PC-9 (cell line): ENCODE measurements at regions not wholly inside any gene's neighbourhood (a gene's known extent, or its start where the extent isn't known, plus 50 kb on each side); places are given as distances from the start of the nearest gene placed in this dataset.

Experiments used
- BruUV-seq: library from RNA; stranded (reverse); fragments of 400-500 nt; replicated peaks from 2 replicates; lab custom pipeline; 2021; lab: Mats Ljungman, UMichigan
- CTCF ChIA-PET: fragments of 300-600 bp; sonication (Branson Sonifier 250); formaldehyde crosslinking; loops from one replicate; lab custom pipeline; 2022; ENCODE audit warnings: antibody characterized with exemption; lab: Charles Lee
- POLR2A ChIA-PET: fragments of 300-600 bp; sonication (Branson Sonifier 250); formaldehyde crosslinking; loops from one replicate; lab custom pipeline; 2022; ENCODE audit warnings: antibody characterized with exemption; ENCODE audit not compliant: unreplicated experiment; lab: Charles Lee
- DNase-seq, 2 experiments: peaks; one replicate each; pipeline versions ENCODE4 v3.0.0 to v3.0.0-alpha.2; 2015 to 2022; ENCODE audit warnings: mixed read lengths in 1 of 2
- H2AFZ ChIP-seq: fragments of 200-600 bp; sonication (generic); 2 replicates; pipeline ENCODE4 v1.8.1; 2017; ENCODE audit warnings: antibody characterized with exemption
- H3F3A ChIP-seq: fragments of 200-600 bp; sonication (generic); 2 replicates; pipeline ENCODE4 v1.8.1; 2017; ENCODE audit warnings: antibody characterized with exemption, mild to moderate bottlenecking, low read depth; ENCODE audit not compliant: insufficient read depth
- H3K27ac ChIP-seq: fragments of 200-600 bp; sonication (generic); 2 replicates; pipeline ENCODE4 v1.6.1; 2016; ENCODE audit warnings: mixed run types
- H3K27me3 ChIP-seq: fragments of 200-600 bp; sonication (generic); 2 replicates; pipeline ENCODE4 v1.6.1; 2016; ENCODE audit warnings: low read depth, mixed run types; ENCODE audit not compliant: insufficient read depth
- H3K36me3 ChIP-seq: fragments of 200-600 bp; sonication (generic); 2 replicates; pipeline ENCODE4 v1.6.1; 2016; ENCODE audit warnings: low read depth, mixed run types
- H3K4me1 ChIP-seq: fragments of 200-600 bp; sonication (generic); replicated peaks from 2 replicates; pipeline ENCODE4 v1.6.1; 2016; ENCODE audit warnings: mixed run types; ENCODE audit not compliant: insufficient read depth
- H3K4me2 ChIP-seq: fragments of 200-600 bp; sonication (generic); 2 replicates; pipeline ENCODE4 v1.6.1; 2017; ENCODE audit warnings: mixed run types
- H3K4me3 ChIP-seq: fragments of 200-600 bp; sonication (generic); 2 replicates; pipeline ENCODE4 v1.6.1; 2016; ENCODE audit warnings: mixed run types
- H3K79me2 ChIP-seq: fragments of 200-600 bp; sonication (generic); 2 replicates; pipeline ENCODE4 v1.6.1; 2017; ENCODE audit warnings: low read depth, mixed run types
- H3K9me2 ChIP-seq: fragments of 200-600 bp; sonication (generic); 2 replicates; pipeline ENCODE4 v1.8.1; 2017; ENCODE audit warnings: mild to moderate bottlenecking; ENCODE audit not compliant: insufficient read depth
- H3K9me3 ChIP-seq: fragments of 200-600 bp; sonication (generic); 2 replicates; pipeline ENCODE4 v1.8.1; 2016; ENCODE audit warnings: low read depth; ENCODE audit not compliant: insufficient read depth
- H4K20me1 ChIP-seq: fragments of 200-600 bp; sonication (generic); 2 replicates; pipeline ENCODE4 v1.8.1; 2017; ENCODE audit not compliant: insufficient read depth
- CTCF ChIP-seq: fragments of 200-600 bp; sonication (generic); conservative IDR thresholded peaks from 2 replicates; pipeline ENCODE4 v1.6.1; 2017; ENCODE audit warnings: mixed run types, antibody characterized with exemption, mild to moderate bottlenecking, moderate library complexity
- EZH2 ChIP-seq: fragments of 200-600 bp; sonication (generic); IDR thresholded peaks from 2 replicates; pipeline ENCODE4 v1.8.0; 2017; ENCODE audit warnings: antibody characterized with exemption, low read depth
- intact Hi-C: fragments of 100-400 bp; cut with micrococcal nuclease; formaldehyde crosslinking; loops from one replicate; pipeline ENCODE4 v1.10.0; 2022; ENCODE audit not compliant: unreplicated experiment

GRCh38 chr2:55119711-55120487 is 69.6 kb upstream of the RTN4 start:
- H3K79me2 ChIP-seq = no peaks in the 10 kb centered on the region
- DNase-seq = no peak
- BruUV-seq = no TSS peak
- H3K4me1 ChIP-seq = peaks cover 49% of the 10 kb centered on the region
- H3F3A ChIP-seq = peaks cover 37% of the 10 kb centered on the region; the same call in 1 of the 2 replicates
- H3K4me2 ChIP-seq = no peak overlapping the region
- H4K20me1 ChIP-seq = no peaks in the 10 kb centered on the region
- TF ChIP-seq CTCF = no peak
- TF ChIP-seq EZH2 = no peak
- ChIA-PET CTCF (no interaction called here), POLR2A (no interaction called here)
- no peaks in the 10 kb centered on the region for H3K9me3 ChIP-seq
- no peaks in the 10 kb centered on the region; the same call in 1 of the 2 replicates for H3K9me2 ChIP-seq
- no peak overlapping the region for H3K27ac ChIP-seq
- H3K4me3 ChIP-seq = no peak overlapping the region
- no peaks in the 10 kb centered on the region for H3K27me3 ChIP-seq
- intact Hi-C loops = no loop called here
- H3K36me3 ChIP-seq = no peaks in the 10 kb centered on the region
- H2AFZ ChIP-seq = no peak overlapping the region

- H3K27me3 ChIP-seq = no peaks in the 10 kb centered on the region
- no peak for TF ChIP-seq EZH2
- no peaks in the 10 kb centered on the region; the same call in 1 of the 2 replicates for H3K9me2 ChIP-seq
- peaks cover 60% of the 10 kb centered on the region for H3K4me1 ChIP-seq
- POLR2A ChIA-PET = no interaction called here
- no peaks in the 10 kb centered on the region for H3K9me3 ChIP-seq
- H3F3A ChIP-seq = peaks cover 47% of the 10 kb centered on the region; the same call in 1 of the 2 replicates
- no peak overlapping the region for H3K27ac ChIP-seq
- DNase-seq = no peak
- H3K36me3 ChIP-seq = no peaks in the 10 kb centered on the region
- 0 out of 2 replicates have a peak overlapping the region, but pooled peaks have one; percentile 2 for H3K4me2 ChIP-seq
- no peaks in the 10 kb centered on the region for H4K20me1 ChIP-seq
- intact Hi-C loops = no loop called here
- no peak overlapping the region for H3K4me3 ChIP-seq
- no peaks in the 10 kb centered on the region for H3K79me2 ChIP-seq
- CTCF ChIA-PET = no interaction called here
- BruUV-seq = no TSS peak
- H2AFZ ChIP-seq = no peak overlapping the region
These were observed 68.4 kb upstream of the RTN4 start for GRCh38 chr2:55118643-55119083.

- Histone ChIP-seq H3K4me3 (no peak overlapping the region), H2AFZ (no peak overlapping the region), H3K9me3 (no peaks in the 10 kb centered on the region), H3K4me2 (no peak overlapping the region), H3F3A (peaks cover 50% of the 10 kb centered on the region; the same call in 1 of the 2 replicates), H4K20me1 (no peaks in the 10 kb centered on the region), H3K27ac (no peak overlapping the region; the same call in 1 of the 2 replicates), H3K4me1 (peaks cover 76% of the 10 kb centered on the region), H3K79me2 (peaks cover 7% of the 10 kb centered on the region; the same call in 1 of the 2 replicates), H3K9me2 (no peaks in the 10 kb centered on the region; the same call in 1 of the 2 replicates), H3K27me3 (no peaks in the 10 kb centered on the region), H3K36me3 (no peaks in the 10 kb centered on the region)
- TF ChIP-seq EZH2 = no peak
- TF ChIP-seq CTCF = no peak
- no TSS peak for BruUV-seq
- intact Hi-C loops = no loop called here
- DNase-seq = no peak
- ChIA-PET CTCF (interaction anchor here (0.7 kb wide), 1 partner anchor 390 kb away, joined by 3 read pairs; no protein-coding TSS in a partner anchor), POLR2A (interaction anchor here (0.7 kb wide), 1 partner anchor 358 kb away, joined by 5 read pairs; no protein-coding TSS in a partner anchor)
These were observed 66.7 kb upstream of the RTN4 start for GRCh38 chr2:55116966-55117365.
